PC-3 (cell line): ENCODE measurements at regions not wholly inside any gene's neighbourhood (a gene's known extent, or its start where the extent isn't known, plus 50 kb on each side); places are given as distances from the start of the nearest gene placed in this dataset.

Experiments used
- EZH2phosphoT487 ChIP-seq: fragments of 300-600 bp; sonication (generic); IDR thresholded peaks from 2 replicates; pipeline ENCODE4 v1.6.1; 2018; ENCODE audit warnings: mild to moderate bottlenecking, antibody characterized with exemption, low read length, borderline replicate concordance
- TF ChIP-seq, protein P1 (sequence below): fragments of 300-600 bp; sonication (generic); conservative IDR thresholded peaks from 2 replicates; pipeline ENCODE4 v1.5.1; 2017; ENCODE audit warnings: antibody characterized with exemption, low read depth, mild to moderate bottlenecking, low read length

GRCh38 chr1:163440090-163440489 is 118.3 kb downstream of the NUF2 start:
- TF ChIP-seq, protein P1, sequence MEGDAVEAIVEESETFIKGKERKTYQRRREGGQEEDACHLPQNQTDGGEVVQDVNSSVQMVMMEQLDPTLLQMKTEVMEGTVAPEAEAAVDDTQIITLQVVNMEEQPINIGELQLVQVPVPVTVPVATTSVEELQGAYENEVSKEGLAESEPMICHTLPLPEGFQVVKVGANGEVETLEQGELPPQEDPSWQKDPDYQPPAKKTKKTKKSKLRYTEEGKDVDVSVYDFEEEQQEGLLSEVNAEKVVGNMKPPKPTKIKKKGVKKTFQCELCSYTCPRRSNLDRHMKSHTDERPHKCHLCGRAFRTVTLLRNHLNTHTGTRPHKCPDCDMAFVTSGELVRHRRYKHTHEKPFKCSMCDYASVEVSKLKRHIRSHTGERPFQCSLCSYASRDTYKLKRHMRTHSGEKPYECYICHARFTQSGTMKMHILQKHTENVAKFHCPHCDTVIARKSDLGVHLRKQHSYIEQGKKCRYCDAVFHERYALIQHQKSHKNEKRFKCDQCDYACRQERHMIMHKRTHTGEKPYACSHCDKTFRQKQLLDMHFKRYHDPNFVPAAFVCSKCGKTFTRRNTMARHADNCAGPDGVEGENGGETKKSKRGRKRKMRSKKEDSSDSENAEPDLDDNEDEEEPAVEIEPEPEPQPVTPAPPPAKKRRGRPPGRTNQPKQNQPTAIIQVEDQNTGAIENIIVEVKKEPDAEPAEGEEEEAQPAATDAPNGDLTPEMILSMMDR = no peak
- TF ChIP-seq EZH2phosphoT487 = no peak
